ENCODE measurements at regions not wholly inside any gene's neighbourhood (a gene's known extent, or its start where the extent isn't known, plus 50 kb on each side); places are given as distances from the start of the nearest gene placed in this dataset.

GRCh38 chr13:73258406-73258805, 199.6 kb downstream of the KLF5 start:
- no peak for DNase-seq (ENCODE audit: low read depth)

GRCh38 chr13:73254827-73255226, 196.0 kb downstream of the KLF5 start:
- no peak for DNase-seq (ENCODE audit: low read depth)

GRCh38 chr13:73251626-73252265, 192.9 kb downstream of the KLF5 start:
- DNase-seq (ENCODE audit: low read depth): no peak

- no peak for DNase-seq (ENCODE audit: low read depth)
These were observed 191.3 kb downstream of the KLF5 start for GRCh38 chr13:73250061-73250460.

GRCh38 chr13:73248711-73249580, 190.1 kb downstream of the KLF5 start:
- no peak for DNase-seq (ENCODE audit: low read depth)

GRCh38 chr13:73248154-73248553, 189.3 kb downstream of the KLF5 start:
- DNase-seq (ENCODE audit: low read depth): no peak

- DNase-seq (ENCODE audit: low read depth): no peak
These were observed 186.4 kb downstream of the KLF5 start for GRCh38 chr13:73245246-73245645.

GRCh38 chr13:73244467-73244866, 185.7 kb downstream of the KLF5 start:
- no peak for DNase-seq (ENCODE audit: low read depth)

GRCh38 chr13:73242515-73243015, 183.8 kb downstream of the KLF5 start:
- DNase-seq (ENCODE audit: low read depth): no peak

GRCh38 chr13:73240193-73240592, 181.4 kb downstream of the KLF5 start:
- no peak for DNase-seq (ENCODE audit: low read depth)

- no peak for DNase-seq (ENCODE audit: low read depth)
These were observed 176.6 kb downstream of the KLF5 start for GRCh38 chr13:73235385-73235784.

- no peak for DNase-seq (ENCODE audit: low read depth)
These were observed 172.7 kb downstream of the KLF5 start for GRCh38 chr13:73231471-73231870.

- no peak for DNase-seq (ENCODE audit: low read depth)
These were observed 171.9 kb downstream of the KLF5 start for GRCh38 chr13:73230716-73231115.

- no peak for DNase-seq (ENCODE audit: low read depth)
These were observed 169.7 kb downstream of the KLF5 start for GRCh38 chr13:73228546-73228945.

GRCh38 chr13:73225990-73226389, 167.2 kb downstream of the KLF5 start:
- no peak for DNase-seq (ENCODE audit: low read depth)

GRCh38 chr13:73224703-73225102, 165.9 kb downstream of the KLF5 start:
- no peak for DNase-seq (ENCODE audit: low read depth)

- no peak for DNase-seq (ENCODE audit: low read depth)
These were observed 164.6 kb downstream of the KLF5 start for GRCh38 chr13:73223372-73223781.

- no peak for DNase-seq (ENCODE audit: low read depth)
These were observed 164.0 kb downstream of the KLF5 start for GRCh38 chr13:73222627-73223305.

GRCh38 chr13:73220966-73221720, 162.3 kb downstream of the KLF5 start:
- no peak for DNase-seq (ENCODE audit: low read depth)

- no peak for DNase-seq (ENCODE audit: low read depth)
These were observed 159.4 kb downstream of the KLF5 start for GRCh38 chr13:73218181-73218580.

- DNase-seq (ENCODE audit: low read depth): no peak
These were observed 157.6 kb downstream of the KLF5 start for GRCh38 chr13:73216381-73216831.

GRCh38 chr13:73215823-73216222, 157.0 kb downstream of the KLF5 start:
- no peak for DNase-seq (ENCODE audit: low read depth)

Measured in CMK (cell line).